ENCODE measurements at regions not wholly inside any gene's neighbourhood (a gene's known extent, or its start where the extent isn't known, plus 50 kb on each side); places are given as distances from the start of the nearest gene placed in this dataset.

DNA sequence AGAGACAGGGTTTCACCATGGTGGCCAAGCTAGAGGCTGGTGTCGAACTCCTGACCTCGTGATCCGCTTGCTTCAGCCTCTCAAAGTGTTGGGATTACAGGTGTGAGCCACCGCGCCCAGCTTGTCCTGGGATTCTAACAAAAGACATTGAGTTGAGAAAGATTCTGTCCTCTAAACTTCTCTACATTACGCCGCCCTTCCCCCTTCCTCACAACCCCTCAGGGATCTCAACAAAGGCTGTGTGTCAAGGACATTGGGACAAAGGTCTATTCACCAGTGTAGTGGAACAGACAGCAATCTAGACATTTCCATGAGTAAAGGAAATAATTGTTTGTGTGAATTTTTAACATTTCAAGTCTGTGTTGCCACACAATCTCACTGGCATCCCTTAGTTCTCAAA lies 68.8 kb upstream of the KIF5B start:
- Mint-ChIP-seq H3K27me3 (ENCODE audit: insufficient read depth, low read depth, poor library complexity) (no peaks in the 10 kb centered on the region), H3K9me3 (peaks cover 15% of the 10 kb centered on the region), H3K4me1 (no peaks in the 10 kb centered on the region), H3K36me3 (ENCODE audit: low read depth) (peaks cover 11% of the 10 kb centered on the region; the same call in 2 of the 3 replicates), H3K27ac (no peak overlapping the region), H3K4me3 (no peak overlapping the region)
- DNase-seq (ENCODE audit: low spot score) (no peak), ATAC-seq (no peak)
- Histone ChIP-seq H3K4me1 (ENCODE audit: insufficient read depth) (no peaks in the 10 kb centered on the region), H3K27me3 (ENCODE audit: insufficient read depth) (no peaks in the 10 kb centered on the region), H4K20me1 (replicated peaks; ENCODE audit: insufficient read depth) (no peaks in the 10 kb centered on the region), H3K79me2 (replicated peaks; ENCODE audit: insufficient read depth) (no peaks in the 10 kb centered on the region), H3K4me2 (no peak overlapping the region), H3K36me3 (ENCODE audit: insufficient read depth) (no peaks in the 10 kb centered on the region), H3K4me3 (no peak overlapping the region), H3K27ac (ENCODE audit: low read depth) (no peak overlapping the region), H2AFZ (no peak overlapping the region), H3F3A (replicated peaks; ENCODE audit: low read depth) (no peaks in the 10 kb centered on the region), H3K9me2 (ENCODE audit: insufficient read depth) (0 out of 2 replicates have a peak, but pooled peaks cover 3% of the 10 kb centered on the region)
- TF ChIP-seq NANOG (IDR thresholded peaks at IDR 0.05; ENCODE audit: borderline replicate concordance): no peak
- no peak for TF ChIP-seq JUNB (IDR thresholded peaks at IDR 0.05; ENCODE audit: unreplicated experiment)
- no peak for TF ChIP-seq CREB1 (CRISPR knock-in tag; IDR thresholded peaks at IDR 0.05; ENCODE audit: low read depth)
- no peak for TF ChIP-seq ZNF331 (CRISPR knock-in tag; IDR thresholded peaks at IDR 0.05; ENCODE audit: low read depth)
- no peak for TF ChIP-seq ZNF114 (CRISPR knock-in tag; IDR thresholded peaks at IDR 0.05)
- no peak for TF ChIP-seq STAT1 (IDR thresholded peaks at IDR 0.05; ENCODE audit: unreplicated experiment)
- TF ChIP-seq, protein P1, sequence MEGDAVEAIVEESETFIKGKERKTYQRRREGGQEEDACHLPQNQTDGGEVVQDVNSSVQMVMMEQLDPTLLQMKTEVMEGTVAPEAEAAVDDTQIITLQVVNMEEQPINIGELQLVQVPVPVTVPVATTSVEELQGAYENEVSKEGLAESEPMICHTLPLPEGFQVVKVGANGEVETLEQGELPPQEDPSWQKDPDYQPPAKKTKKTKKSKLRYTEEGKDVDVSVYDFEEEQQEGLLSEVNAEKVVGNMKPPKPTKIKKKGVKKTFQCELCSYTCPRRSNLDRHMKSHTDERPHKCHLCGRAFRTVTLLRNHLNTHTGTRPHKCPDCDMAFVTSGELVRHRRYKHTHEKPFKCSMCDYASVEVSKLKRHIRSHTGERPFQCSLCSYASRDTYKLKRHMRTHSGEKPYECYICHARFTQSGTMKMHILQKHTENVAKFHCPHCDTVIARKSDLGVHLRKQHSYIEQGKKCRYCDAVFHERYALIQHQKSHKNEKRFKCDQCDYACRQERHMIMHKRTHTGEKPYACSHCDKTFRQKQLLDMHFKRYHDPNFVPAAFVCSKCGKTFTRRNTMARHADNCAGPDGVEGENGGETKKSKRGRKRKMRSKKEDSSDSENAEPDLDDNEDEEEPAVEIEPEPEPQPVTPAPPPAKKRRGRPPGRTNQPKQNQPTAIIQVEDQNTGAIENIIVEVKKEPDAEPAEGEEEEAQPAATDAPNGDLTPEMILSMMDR (conservative IDR thresholded peaks at IDR 0.05; ENCODE audit: low read depth in 2 of 2): no peak
- no peak for TF ChIP-seq EZH2phosphoT487 (IDR thresholded peaks at IDR 0.05; ENCODE audit: unreplicated experiment)
- TF ChIP-seq EZH2 (IDR thresholded peaks at IDR 0.05; ENCODE audit: low read depth, unreplicated experiment): no peak
- no peak for TF ChIP-seq POLR2AphosphoS5 (IDR thresholded peaks at IDR 0.05; ENCODE audit: low read depth)
- TF ChIP-seq, protein P2, sequence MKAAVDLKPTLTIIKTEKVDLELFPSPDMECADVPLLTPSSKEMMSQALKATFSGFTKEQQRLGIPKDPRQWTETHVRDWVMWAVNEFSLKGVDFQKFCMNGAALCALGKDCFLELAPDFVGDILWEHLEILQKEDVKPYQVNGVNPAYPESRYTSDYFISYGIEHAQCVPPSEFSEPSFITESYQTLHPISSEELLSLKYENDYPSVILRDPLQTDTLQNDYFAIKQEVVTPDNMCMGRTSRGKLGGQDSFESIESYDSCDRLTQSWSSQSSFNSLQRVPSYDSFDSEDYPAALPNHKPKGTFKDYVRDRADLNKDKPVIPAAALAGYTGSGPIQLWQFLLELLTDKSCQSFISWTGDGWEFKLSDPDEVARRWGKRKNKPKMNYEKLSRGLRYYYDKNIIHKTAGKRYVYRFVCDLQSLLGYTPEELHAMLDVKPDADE (IDR thresholded peaks at IDR 0.05): no peak
- TF ChIP-seq, protein P3, sequence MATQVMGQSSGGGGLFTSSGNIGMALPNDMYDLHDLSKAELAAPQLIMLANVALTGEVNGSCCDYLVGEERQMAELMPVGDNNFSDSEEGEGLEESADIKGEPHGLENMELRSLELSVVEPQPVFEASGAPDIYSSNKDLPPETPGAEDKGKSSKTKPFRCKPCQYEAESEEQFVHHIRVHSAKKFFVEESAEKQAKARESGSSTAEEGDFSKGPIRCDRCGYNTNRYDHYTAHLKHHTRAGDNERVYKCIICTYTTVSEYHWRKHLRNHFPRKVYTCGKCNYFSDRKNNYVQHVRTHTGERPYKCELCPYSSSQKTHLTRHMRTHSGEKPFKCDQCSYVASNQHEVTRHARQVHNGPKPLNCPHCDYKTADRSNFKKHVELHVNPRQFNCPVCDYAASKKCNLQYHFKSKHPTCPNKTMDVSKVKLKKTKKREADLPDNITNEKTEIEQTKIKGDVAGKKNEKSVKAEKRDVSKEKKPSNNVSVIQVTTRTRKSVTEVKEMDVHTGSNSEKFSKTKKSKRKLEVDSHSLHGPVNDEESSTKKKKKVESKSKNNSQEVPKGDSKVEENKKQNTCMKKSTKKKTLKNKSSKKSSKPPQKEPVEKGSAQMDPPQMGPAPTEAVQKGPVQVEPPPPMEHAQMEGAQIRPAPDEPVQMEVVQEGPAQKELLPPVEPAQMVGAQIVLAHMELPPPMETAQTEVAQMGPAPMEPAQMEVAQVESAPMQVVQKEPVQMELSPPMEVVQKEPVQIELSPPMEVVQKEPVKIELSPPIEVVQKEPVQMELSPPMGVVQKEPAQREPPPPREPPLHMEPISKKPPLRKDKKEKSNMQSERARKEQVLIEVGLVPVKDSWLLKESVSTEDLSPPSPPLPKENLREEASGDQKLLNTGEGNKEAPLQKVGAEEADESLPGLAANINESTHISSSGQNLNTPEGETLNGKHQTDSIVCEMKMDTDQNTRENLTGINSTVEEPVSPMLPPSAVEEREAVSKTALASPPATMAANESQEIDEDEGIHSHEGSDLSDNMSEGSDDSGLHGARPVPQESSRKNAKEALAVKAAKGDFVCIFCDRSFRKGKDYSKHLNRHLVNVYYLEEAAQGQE (IDR thresholded peaks at IDR 0.05; ENCODE audit: unreplicated experiment): no peak
- TF ChIP-seq, protein P4, sequence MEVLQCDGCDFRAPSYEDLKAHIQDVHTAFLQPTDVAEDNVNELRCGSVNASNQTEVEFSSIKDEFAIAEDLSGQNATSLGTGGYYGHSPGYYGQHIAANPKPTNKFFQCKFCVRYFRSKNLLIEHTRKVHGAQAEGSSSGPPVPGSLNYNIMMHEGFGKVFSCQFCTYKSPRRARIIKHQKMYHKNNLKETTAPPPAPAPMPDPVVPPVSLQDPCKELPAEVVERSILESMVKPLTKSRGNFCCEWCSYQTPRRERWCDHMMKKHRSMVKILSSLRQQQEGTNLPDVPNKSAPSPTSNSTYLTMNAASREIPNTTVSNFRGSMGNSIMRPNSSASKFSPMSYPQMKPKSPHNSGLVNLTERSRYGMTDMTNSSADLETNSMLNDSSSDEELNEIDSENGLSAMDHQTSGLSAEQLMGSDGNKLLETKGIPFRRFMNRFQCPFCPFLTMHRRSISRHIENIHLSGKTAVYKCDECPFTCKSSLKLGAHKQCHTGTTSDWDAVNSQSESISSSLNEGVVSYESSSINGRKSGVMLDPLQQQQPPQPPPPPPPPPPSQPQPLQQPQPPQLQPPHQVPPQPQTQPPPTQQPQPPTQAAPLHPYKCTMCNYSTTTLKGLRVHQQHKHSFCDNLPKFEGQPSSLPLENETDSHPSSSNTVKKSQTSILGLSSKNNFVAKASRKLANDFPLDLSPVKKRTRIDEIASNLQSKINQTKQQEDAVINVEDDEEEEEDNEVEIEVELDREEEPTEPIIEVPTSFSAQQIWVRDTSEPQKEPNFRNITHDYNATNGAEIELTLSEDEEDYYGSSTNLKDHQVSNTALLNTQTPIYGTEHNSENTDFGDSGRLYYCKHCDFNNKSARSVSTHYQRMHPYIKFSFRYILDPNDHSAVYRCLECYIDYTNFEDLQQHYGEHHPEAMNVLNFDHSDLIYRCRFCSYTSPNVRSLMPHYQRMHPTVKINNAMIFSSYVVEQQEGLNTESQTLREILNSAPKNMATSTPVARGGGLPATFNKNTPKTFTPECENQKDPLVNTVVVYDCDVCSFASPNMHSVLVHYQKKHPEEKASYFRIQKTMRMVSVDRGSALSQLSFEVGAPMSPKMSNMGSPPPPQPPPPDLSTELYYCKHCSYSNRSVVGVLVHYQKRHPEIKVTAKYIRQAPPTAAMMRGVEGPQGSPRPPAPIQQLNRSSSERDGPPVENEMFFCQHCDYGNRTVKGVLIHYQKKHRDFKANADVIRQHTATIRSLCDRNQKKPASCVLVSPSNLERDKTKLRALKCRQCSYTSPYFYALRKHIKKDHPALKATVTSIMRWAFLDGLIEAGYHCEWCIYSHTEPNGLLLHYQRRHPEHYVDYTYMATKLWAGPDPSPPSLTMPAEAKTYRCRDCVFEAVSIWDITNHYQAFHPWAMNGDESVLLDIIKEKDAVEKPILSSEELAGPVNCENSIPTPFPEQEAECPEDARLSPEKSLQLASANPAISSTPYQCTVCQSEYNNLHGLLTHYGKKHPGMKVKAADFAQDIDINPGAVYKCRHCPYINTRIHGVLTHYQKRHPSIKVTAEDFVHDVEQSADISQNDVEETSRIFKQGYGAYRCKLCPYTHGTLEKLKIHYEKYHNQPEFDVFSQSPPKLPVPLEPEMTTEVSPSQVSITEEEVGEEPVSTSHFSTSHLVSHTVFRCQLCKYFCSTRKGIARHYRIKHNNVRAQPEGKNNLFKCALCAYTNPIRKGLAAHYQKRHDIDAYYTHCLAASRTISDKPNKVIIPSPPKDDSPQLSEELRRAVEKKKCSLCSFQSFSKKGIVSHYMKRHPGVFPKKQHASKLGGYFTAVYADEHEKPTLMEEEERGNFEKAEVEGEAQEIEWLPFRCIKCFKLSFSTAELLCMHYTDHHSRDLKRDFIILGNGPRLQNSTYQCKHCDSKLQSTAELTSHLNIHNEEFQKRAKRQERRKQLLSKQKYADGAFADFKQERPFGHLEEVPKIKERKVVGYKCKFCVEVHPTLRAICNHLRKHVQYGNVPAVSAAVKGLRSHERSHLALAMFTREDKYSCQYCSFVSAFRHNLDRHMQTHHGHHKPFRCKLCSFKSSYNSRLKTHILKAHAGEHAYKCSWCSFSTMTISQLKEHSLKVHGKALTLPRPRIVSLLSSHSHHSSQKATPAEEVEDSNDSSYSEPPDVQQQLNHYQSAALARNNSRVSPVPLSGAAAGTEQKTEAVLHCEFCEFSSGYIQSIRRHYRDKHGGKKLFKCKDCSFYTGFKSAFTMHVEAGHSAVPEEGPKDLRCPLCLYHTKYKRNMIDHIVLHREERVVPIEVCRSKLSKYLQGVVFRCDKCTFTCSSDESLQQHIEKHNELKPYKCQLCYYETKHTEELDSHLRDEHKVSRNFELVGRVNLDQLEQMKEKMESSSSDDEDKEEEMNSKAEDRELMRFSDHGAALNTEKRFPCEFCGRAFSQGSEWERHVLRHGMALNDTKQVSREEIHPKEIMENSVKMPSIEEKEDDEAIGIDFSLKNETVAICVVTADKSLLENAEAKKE (CRISPR knock-in tag; IDR thresholded peaks at IDR 0.05): no peak
